ENCODE measurements at regions not wholly inside any gene's neighbourhood (a gene's known extent, or its start where the extent isn't known, plus 50 kb on each side); places are given as distances from the start of the nearest gene placed in this dataset.

- CTCF ChIA-PET (ENCODE audit: low intra/inter-chr PET ratio, low total read pairs) = no interaction called here
- Histone ChIP-seq H3K4me3 (replicated peaks in 1 of 3; ENCODE audit: insufficient read depth in 1 of 3, low read depth in 2 of 3, low read length in 3 of 3) (no peak overlapping the region), H3K36me3 (replicated peaks in 1 of 2; ENCODE audit: control insufficient read depth in 1 of 2, insufficient read depth in 2 of 2, low read length in 2 of 2) (no peaks in the 10 kb centered on the region), H3K79me2 (ENCODE audit: insufficient read depth, low read length) (no peaks in the 10 kb centered on the region), H3K27me3 (ENCODE audit: control insufficient read depth in 1 of 2, insufficient read depth in 2 of 2, low read length in 2 of 2) (peaks cover 14 to 39% of the 10 kb centered on the region in 2 experiments), H3K4me1 (ENCODE audit: insufficient read depth, low read length) (no peaks in the 10 kb centered on the region), H3K27ac (ENCODE audit: extremely low read length, insufficient read depth, low read length) (no peak overlapping the region), H3K4me2 (ENCODE audit: low read depth, low read length) (no peak overlapping the region), H4K20me1 (ENCODE audit: insufficient read depth, low read length) (peaks cover 9% of the 10 kb centered on the region; the same call in 1 of the 2 replicates), H3K9ac (ENCODE audit: insufficient read depth, low read depth, low read length) (no peak overlapping the region), H2AFZ (ENCODE audit: low read length) (no peak overlapping the region), H3K9me3 (ENCODE audit: low read length) (no peaks in the 10 kb centered on the region)
- DNase-seq (ENCODE audit: low spot score) (no peak), FAIRE-seq (no peak), ATAC-seq (no peak)
- POLR2A ChIA-PET = no interaction called here
- intact Hi-C loops (cut with micrococcal nuclease; ENCODE audit: unreplicated experiment) = no loop called here
- TF ChIP-seq, protein P1, sequence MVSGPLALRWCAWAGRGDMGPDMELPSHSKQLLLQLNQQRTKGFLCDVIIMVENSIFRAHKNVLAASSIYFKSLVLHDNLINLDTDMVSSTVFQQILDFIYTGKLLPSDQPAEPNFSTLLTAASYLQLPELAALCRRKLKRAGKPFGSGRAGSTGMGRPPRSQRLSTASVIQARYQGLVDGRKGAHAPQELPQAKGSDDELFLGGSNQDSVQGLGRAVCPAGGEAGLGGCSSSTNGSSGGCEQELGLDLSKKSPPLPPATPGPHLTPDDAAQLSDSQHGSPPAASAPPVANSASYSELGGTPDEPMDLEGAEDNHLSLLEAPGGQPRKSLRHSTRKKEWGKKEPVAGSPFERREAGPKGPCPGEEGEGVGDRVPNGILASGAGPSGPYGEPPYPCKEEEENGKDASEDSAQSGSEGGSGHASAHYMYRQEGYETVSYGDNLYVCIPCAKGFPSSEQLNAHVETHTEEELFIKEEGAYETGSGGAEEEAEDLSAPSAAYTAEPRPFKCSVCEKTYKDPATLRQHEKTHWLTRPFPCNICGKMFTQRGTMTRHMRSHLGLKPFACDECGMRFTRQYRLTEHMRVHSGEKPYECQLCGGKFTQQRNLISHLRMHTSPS (CRISPR knock-in tag; IDR thresholded peaks at IDR 0.05; ENCODE audit: low read depth) = no peak
- TF ChIP-seq SP2 (CRISPR knock-in tag; IDR thresholded peaks at IDR 0.05) (no peak), BHLHE40 (IDR thresholded peaks at IDR 0.05; ENCODE audit: low read length) (no peak), CBX5 (CRISPR knock-in tag; IDR thresholded peaks at IDR 0.05; ENCODE audit: borderline replicate concordance) (no peak), ZNF234 (CRISPR knock-in tag; conservative IDR thresholded peaks at IDR 0.05) (no peak), ZNF292 (CRISPR knock-in tag; IDR thresholded peaks at IDR 0.05; ENCODE audit: borderline replicate concordance, low read depth) (no peak), CHD4 (IDR thresholded peaks at IDR 0.05; ENCODE audit: borderline replicate concordance, low read length) (no peak), AGO2 (optimal IDR thresholded peaks at IDR 0.05; ENCODE audit: low read depth, low read length) (no peak), SP5 (CRISPR knock-in tag; IDR thresholded peaks at IDR 0.05; ENCODE audit: borderline replicate concordance, low read depth) (no peak), SMARCE1 (IDR thresholded peaks at IDR 0.05; ENCODE audit: borderline replicate concordance) (no peak), POGZ (CRISPR knock-in tag; IDR thresholded peaks at IDR 0.05) (no peak), ESRRA (CRISPR knock-in tag; IDR thresholded peaks at IDR 0.05; ENCODE audit: low read depth) (no peak)
- BruUV-seq (replicated peaks) = no TSS peak
- 22% methylated on average over 12 of the region's 12 CpGs for WGBS (ENCODE audit: low lambda C conversion rate)
- in situ Hi-C loops (cut with HindIII; ENCODE audit: extremely low pct_ligation_motif_present, low pct_unique_long_range_greater_than_20kb) = no loop called here
These were observed 224.2 kb downstream of the ENGASE start for GRCh38 chr17:79298799-79299198.

Data from HepG2 (cell line).